Type B pancreatic cell (in vitro differentiated cells): ENCODE measurements at regions not wholly inside any gene's neighbourhood (a gene's known extent, or its start where the extent isn't known, plus 50 kb on each side); places are given as distances from the start of the nearest gene placed in this dataset.

Experiments used
- DNase-seq: peaks from one replicate; pipeline ENCODE4 v3.0.0; 2021; ENCODE audit warnings: mixed read lengths; ENCODE audit not compliant: unreplicated experiment; ENCODE audit errors: extremely low spot score
- H3K27ac Mint-ChIP-seq: 2 replicates; pipeline ENCODE4 v1.8.0; 2021; ENCODE audit warnings: mild to moderate bottlenecking, mixed read lengths
- H3K27me3 Mint-ChIP-seq: 2 replicates; pipeline ENCODE4 v1.8.0; 2021; ENCODE audit warnings: mixed read lengths
- H3K36me3 Mint-ChIP-seq: 2 replicates; pipeline ENCODE4 v1.8.0; 2021; ENCODE audit warnings: mixed read lengths
- H3K4me1 Mint-ChIP-seq: one replicate; pipeline ENCODE4 v1.8.0; 2021; ENCODE audit warnings: mixed read lengths; ENCODE audit not compliant: unreplicated experiment
- H3K4me3 Mint-ChIP-seq: 2 replicates; pipeline ENCODE4 v1.8.0; 2021; ENCODE audit warnings: mild to moderate bottlenecking, mixed read lengths
- H3K9me3 Mint-ChIP-seq: 2 replicates; pipeline ENCODE4 v1.8.0; 2021; ENCODE audit warnings: mixed read lengths
- CTCF ChIP-seq: fragments of 200-600 bp; sonication (generic); conservative IDR thresholded peaks from 2 replicates; pipeline ENCODE4 v1.5.0; 2021; ENCODE audit warnings: antibody characterized with exemption, mild to moderate bottlenecking

- Mint-ChIP-seq H3K4me3 (no peak overlapping the region), H3K27me3 (peaks cover 6% of the 10 kb centered on the region), H3K27ac (no peak overlapping the region), H3K4me1 (peaks cover 47% of the 10 kb centered on the region), H3K36me3 (no peaks in the 10 kb centered on the region), H3K9me3 (no peaks in the 10 kb centered on the region)
- no peak for TF ChIP-seq CTCF
- no peak for DNase-seq
Measured at GRCh38 chr20:17881741-17882064, 86.9 kb downstream of the SNX5 start.

GRCh38 chr20:17878912-17879602 is 89.5 kb downstream of the SNX5 start:
- peaks cover 4% of the 10 kb centered on the region for H3K9me3 Mint-ChIP-seq
- H3K27me3 Mint-ChIP-seq, result peaks cover 3% of the 10 kb centered on the region
- no peak overlapping the region for H3K4me3 Mint-ChIP-seq
- DNase-seq, result no peak
- peaks cover 50% of the 10 kb centered on the region for H3K4me1 Mint-ChIP-seq
- H3K27ac Mint-ChIP-seq, result peak overlapping the region; percentile 25
- no peaks in the 10 kb centered on the region for H3K36me3 Mint-ChIP-seq
- no peak for TF ChIP-seq CTCF

GRCh38 chr20:17878069-17878911 is 90.3 kb downstream of the SNX5 start:
- Mint-ChIP-seq H3K27me3 (peaks cover 3% of the 10 kb centered on the region), H3K4me1 (peaks cover 51% of the 10 kb centered on the region), H3K36me3 (no peaks in the 10 kb centered on the region), H3K9me3 (peaks cover 4% of the 10 kb centered on the region), H3K27ac (peak overlapping the region; percentile 25), H3K4me3 (no peak overlapping the region)
- DNase-seq, result no peak
- no peak for TF ChIP-seq CTCF

- Mint-ChIP-seq H3K9me3 (peaks cover 4% of the 10 kb centered on the region), H3K27me3 (peaks cover 3% of the 10 kb centered on the region), H3K4me3 (peak overlapping the region; percentile 70), H3K4me1 (peaks cover 56% of the 10 kb centered on the region), H3K36me3 (no peaks in the 10 kb centered on the region), H3K27ac (peak overlapping the region; percentile 87)
- DNase-seq, result no peak
- peak; percentile 19 for TF ChIP-seq CTCF
Measured at GRCh38 chr20:17875981-17876385, 92.6 kb downstream of the SNX5 start.

GRCh38 chr20:17875106-17875980 is 93.3 kb downstream of the SNX5 start:
- Mint-ChIP-seq H3K27ac (peak overlapping the region; percentile 51), H3K36me3 (no peaks in the 10 kb centered on the region), H3K9me3 (peaks cover 4% of the 10 kb centered on the region), H3K4me3 (no peak overlapping the region), H3K4me1 (peaks cover 56% of the 10 kb centered on the region), H3K27me3 (peaks cover 3% of the 10 kb centered on the region)
- no peak for DNase-seq
- TF ChIP-seq CTCF, result no peak
